ENCODE measurements at regions not wholly inside any gene's neighbourhood (a gene's known extent, or its start where the extent isn't known, plus 50 kb on each side); places are given as distances from the start of the nearest gene placed in this dataset.
"Not testable (repeated sequence)": the region's sequence is repeated elsewhere in the genome, so short reads cannot be mapped to it uniquely, and the experiment has no call there.

DNA sequence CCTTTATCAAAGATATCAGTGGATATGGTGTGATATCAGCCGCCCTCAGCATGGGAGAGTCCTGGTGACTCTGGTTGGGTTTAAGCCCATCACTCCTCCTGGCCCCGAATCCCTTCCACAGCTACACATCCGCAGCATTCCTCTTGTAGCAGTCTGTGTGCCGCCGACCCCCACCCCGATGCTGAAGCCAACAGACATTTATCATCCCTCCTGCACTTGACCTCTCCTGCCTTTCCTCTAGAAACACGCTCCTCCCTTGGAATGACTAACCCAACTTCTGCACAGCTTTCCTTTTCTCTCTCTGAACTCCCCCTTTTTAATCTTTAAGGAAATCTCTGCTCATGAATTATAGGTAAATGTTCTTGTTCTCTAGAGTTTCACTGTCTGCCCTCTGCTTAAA is 250.9 kb upstream of the FOXN3 start:
- no peak for DNase-seq

DNA sequence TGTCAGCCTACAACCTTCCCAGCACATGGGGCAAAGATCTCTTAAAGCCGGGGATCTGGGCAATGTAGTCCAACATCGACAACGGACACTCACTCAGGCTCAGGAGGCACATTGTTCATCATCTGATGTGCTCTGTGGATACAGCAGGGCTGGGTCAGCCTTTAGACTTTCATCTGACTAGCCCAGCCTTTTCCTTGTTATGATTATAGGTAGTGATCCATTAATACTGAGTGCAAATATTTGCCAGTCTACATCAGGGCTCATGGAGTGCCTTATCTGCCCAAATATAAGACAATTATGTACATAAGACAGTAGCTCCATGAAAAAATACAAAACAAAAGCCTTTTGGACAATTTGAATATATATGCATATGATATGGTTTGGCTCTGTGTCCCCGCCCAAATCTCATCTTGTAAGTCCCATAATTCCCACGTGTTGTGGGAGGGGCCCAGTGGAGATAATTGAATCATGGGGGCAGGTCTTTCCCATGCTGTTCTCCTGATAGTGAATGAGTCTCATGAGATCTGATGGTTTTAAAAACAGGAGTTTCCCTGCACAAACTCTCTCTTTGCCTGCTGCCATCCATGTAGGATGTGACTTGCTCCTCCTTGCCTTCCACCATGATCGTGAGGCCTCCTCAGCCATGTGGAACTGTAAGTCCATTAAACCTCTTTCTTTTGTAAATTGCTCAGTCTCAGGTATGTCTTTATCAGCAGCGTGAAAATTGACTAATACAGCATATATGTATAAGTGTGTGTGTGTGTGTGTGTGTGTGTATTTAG is 248.5 kb upstream of the FOXN3 start:
- not testable (repeated sequence) for ATAC-seq (replicated peaks); DNase-seq; H3K4me3 Mint-ChIP-seq; H3K36me3 Mint-ChIP-seq (ENCODE audit: insufficient read depth); H3K27me3 Mint-ChIP-seq; H3K9me3 Mint-ChIP-seq; H3K27ac Mint-ChIP-seq; H3K4me1 Mint-ChIP-seq (ENCODE audit: low read depth in 2 of 2)

More for the DNA sequence above, 250.9 kb upstream of the FOXN3 start:
- Mint-ChIP-seq H3K36me3 (ENCODE audit: insufficient read depth) (no peaks in the 10 kb centered on the region), H3K27me3 (no peaks in the 10 kb centered on the region), H3K4me1 (ENCODE audit: low read depth in 2 of 2) (peaks cover 5 to 6% of the 10 kb centered on the region in 2 donors), H3K27ac (no peak overlapping the region), H3K9me3 (peaks cover 0 to 2% of the 10 kb centered on the region in 2 donors), H3K4me3 (no peak overlapping the region)
- ATAC-seq (replicated peaks), result no peak

GRCh38 chr14:89661392-89661791 is 244.4 kb upstream of the FOXN3 start:
- no peak for ATAC-seq (replicated peaks)
- H3K9me3 Mint-ChIP-seq, result peaks cover 0 to 2% of the 10 kb centered on the region in 2 donors
- no peaks in the 10 kb centered on the region for H3K36me3 Mint-ChIP-seq (ENCODE audit: insufficient read depth)
- H3K4me1 Mint-ChIP-seq (ENCODE audit: low read depth in 2 of 2), result peaks cover 3 to 4% of the 10 kb centered on the region in 2 donors
- no peak overlapping the region for H3K27ac Mint-ChIP-seq
- H3K4me3 Mint-ChIP-seq, result no peak overlapping the region
- DNase-seq, result no peak
- H3K27me3 Mint-ChIP-seq, result no peaks in the 10 kb centered on the region

GRCh38 chr14:89660625-89661233 is 243.7 kb upstream of the FOXN3 start:
- H3K27ac Mint-ChIP-seq; H3K4me3 Mint-ChIP-seq; H3K9me3 Mint-ChIP-seq; H3K27me3 Mint-ChIP-seq; DNase-seq; H3K4me1 Mint-ChIP-seq (ENCODE audit: low read depth in 2 of 2); H3K36me3 Mint-ChIP-seq (ENCODE audit: insufficient read depth); ATAC-seq (replicated peaks): not testable (repeated sequence)

DNA sequence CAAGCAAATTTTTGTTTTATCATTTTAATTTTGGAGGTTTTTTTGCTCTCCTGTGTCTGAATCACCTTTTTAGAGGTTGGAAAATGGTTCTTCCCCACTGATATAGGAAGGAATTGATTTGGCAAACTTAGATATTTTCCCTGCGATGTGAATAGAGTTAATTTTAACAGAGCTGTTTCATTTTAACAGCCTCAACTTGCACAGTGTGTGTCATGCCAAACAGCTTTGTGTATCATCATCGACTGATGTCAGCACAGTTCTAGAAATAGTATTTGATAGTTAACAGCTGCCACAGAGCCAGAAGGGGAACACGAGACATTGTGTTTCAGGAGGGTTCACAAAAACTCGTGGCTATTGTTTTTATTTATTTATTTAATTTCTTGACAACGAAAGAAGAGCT is 243.1 kb upstream of the FOXN3 start:
- Mint-ChIP-seq H3K27ac (no peak overlapping the region), H3K4me3 (no peak overlapping the region), H3K27me3 (no peaks in the 10 kb centered on the region), H3K4me1 (ENCODE audit: low read depth in 2 of 2) (peaks cover 3 to 6% of the 10 kb centered on the region in 2 donors), H3K36me3 (ENCODE audit: insufficient read depth) (no peaks in the 10 kb centered on the region), H3K9me3 (no peaks in the 10 kb centered on the region)
- DNase-seq, result no peak
- no peak for ATAC-seq (replicated peaks)

- Mint-ChIP-seq H3K4me1 (ENCODE audit: low read depth in 2 of 2) (peaks cover 3 to 6% of the 10 kb centered on the region in 2 donors), H3K9me3 (no peaks in the 10 kb centered on the region), H3K4me3 (no peak overlapping the region), H3K27ac (peak overlapping the region in 1 of 2 donors; percentile 16), H3K36me3 (ENCODE audit: insufficient read depth) (no peaks in the 10 kb centered on the region), H3K27me3 (no peaks in the 10 kb centered on the region)
- ATAC-seq (replicated peaks) (no peak), DNase-seq (no peak)
Measured at GRCh38 chr14:89658977-89659670, 242.1 kb upstream of the FOXN3 start.

DNA sequence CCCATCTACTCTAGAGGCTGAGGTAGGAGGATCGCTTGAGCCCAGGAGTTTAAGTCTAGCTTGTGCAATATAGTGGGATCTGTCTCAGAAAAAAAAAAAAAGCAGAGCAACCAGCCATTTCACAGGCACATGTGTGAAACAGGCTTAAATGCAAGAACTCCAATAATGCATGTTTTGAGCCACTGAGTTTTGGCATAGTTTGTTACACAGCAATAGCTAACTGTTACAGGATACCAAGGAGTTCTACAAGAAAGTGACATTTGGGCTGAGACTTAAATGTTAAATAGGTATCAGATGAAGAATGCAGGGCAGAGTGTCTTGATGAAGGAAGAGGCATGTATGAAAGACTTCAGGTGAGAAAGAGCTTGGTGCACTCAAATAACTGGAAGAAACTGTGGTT is 240.0 kb upstream of the FOXN3 start:
- Mint-ChIP-seq H3K27me3 (no peaks in the 10 kb centered on the region), H3K9me3 (no peaks in the 10 kb centered on the region), H3K36me3 (ENCODE audit: insufficient read depth) (no peaks in the 10 kb centered on the region), H3K27ac (no peak overlapping the region), H3K4me3 (no peak overlapping the region), H3K4me1 (ENCODE audit: low read depth in 2 of 2) (peaks cover 3 to 4% of the 10 kb centered on the region in 2 donors)
- ATAC-seq (replicated peaks) (no peak), DNase-seq (no peak)

- peaks cover 3 to 7% of the 10 kb centered on the region in 2 donors for H3K4me1 Mint-ChIP-seq (ENCODE audit: low read depth in 2 of 2)
- ATAC-seq (replicated peaks) (no peak), DNase-seq (no peak)
- H3K9me3 Mint-ChIP-seq, result no peaks in the 10 kb centered on the region
- no peak overlapping the region for H3K4me3 Mint-ChIP-seq
- H3K27me3 Mint-ChIP-seq, result no peaks in the 10 kb centered on the region
- H3K27ac Mint-ChIP-seq, result no peak overlapping the region
- H3K36me3 Mint-ChIP-seq (ENCODE audit: insufficient read depth), result no peaks in the 10 kb centered on the region
Measured at GRCh38 chr14:89654998-89655397, 238.0 kb upstream of the FOXN3 start.

GRCh38 chr14:89652352-89652751 is 235.3 kb upstream of the FOXN3 start:
- Mint-ChIP-seq H3K27ac (no peak overlapping the region), H3K4me3 (no peak overlapping the region), H3K9me3 (no peaks in the 10 kb centered on the region), H3K27me3 (no peaks in the 10 kb centered on the region), H3K36me3 (ENCODE audit: insufficient read depth) (no peaks in the 10 kb centered on the region), H3K4me1 (ENCODE audit: low read depth in 2 of 2) (peaks cover 7 to 9% of the 10 kb centered on the region in 2 donors)
- DNase-seq (no peak), ATAC-seq (replicated peaks) (no peak)

DNA sequence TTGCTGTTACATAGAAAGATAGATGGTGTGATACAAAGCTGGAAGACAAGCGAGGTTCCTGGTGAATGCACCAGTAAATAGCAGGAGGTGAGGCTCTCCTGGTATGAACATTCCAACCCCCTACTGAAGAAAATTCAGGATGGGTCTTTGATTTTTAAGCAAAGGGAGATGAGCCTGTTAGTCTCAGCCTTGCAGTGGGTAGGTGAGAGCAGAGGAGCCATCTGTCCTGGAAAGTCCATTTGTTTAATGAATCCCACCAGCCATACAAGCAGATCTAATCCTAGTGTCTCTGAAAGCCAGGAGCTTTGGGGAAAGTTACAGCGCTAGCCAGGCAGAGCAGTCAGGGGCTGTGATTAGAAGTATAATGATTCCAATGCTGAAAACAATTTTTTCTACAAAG is 234.8 kb upstream of the FOXN3 start:
- peaks cover 7 to 9% of the 10 kb centered on the region in 2 donors for H3K4me1 Mint-ChIP-seq (ENCODE audit: low read depth in 2 of 2)
- ATAC-seq (replicated peaks) (no peak), DNase-seq (no peak)
- no peaks in the 10 kb centered on the region for H3K36me3 Mint-ChIP-seq (ENCODE audit: insufficient read depth)
- H3K9me3 Mint-ChIP-seq, result no peaks in the 10 kb centered on the region
- no peaks in the 10 kb centered on the region for H3K27me3 Mint-ChIP-seq
- H3K4me3 Mint-ChIP-seq, result no peak overlapping the region
- H3K27ac Mint-ChIP-seq, result no peak overlapping the region

DNA sequence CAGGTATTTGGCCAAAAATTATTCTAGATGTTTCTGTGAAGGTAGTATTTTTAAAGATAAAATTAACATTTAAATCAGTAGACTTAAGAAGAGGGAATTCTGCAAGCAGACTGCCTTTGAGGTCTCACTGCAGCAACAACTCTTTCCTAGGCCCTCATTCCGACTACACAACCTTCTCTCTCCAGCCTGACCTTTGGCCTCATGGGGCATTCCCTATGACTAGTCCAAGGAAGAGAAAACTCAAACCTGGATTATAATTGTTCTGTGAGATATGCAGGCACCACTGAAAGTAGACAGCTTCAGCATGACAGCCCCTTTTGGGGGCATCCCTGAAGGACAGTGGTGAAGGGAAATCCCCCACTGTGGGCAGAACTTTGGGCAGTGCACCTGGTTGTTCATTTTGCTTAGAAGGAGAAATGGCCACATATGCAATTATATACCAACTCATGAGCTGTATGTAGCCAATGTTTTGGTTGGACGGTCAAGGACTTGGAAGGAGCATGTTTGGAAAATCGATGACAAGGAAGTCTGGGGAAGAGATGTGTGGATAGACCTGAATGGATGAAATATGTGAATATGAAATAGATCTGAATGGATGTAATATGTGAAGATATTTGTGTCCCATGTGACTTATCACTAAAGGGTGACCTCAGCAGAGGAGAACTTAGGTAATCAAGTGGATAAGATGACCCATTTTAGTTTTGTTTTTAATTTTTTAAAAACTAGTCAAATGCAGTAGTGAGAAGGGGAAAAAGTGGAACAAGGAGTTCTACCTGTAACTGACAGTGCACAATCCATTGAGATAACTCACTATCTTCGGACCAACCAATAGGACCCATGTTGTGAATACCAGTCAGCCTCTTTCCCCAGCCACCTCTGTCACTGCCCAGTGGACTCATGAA is 233.3 kb upstream of the FOXN3 start:
- no peak overlapping the region for H3K27ac Mint-ChIP-seq
- H3K9me3 Mint-ChIP-seq, result no peaks in the 10 kb centered on the region
- no peaks in the 10 kb centered on the region for H3K27me3 Mint-ChIP-seq
- DNase-seq (no peak), ATAC-seq (replicated peaks) (no peak)
- peaks cover 1% of the 10 kb centered on the region for H3K36me3 Mint-ChIP-seq (ENCODE audit: insufficient read depth)
- peaks cover 4 to 8% of the 10 kb centered on the region in 2 donors for H3K4me1 Mint-ChIP-seq (ENCODE audit: low read depth in 2 of 2)
- H3K4me3 Mint-ChIP-seq, result no peak overlapping the region

- ATAC-seq (replicated peaks) (no peak), DNase-seq (no peak)
- peaks cover 4 to 8% of the 10 kb centered on the region in 2 donors for H3K4me1 Mint-ChIP-seq (ENCODE audit: low read depth in 2 of 2)
- H3K4me3 Mint-ChIP-seq, result no peak overlapping the region
- H3K36me3 Mint-ChIP-seq (ENCODE audit: insufficient read depth), result peaks cover 4% of the 10 kb centered on the region
- H3K27ac Mint-ChIP-seq, result no peak overlapping the region
- H3K27me3 Mint-ChIP-seq, result no peaks in the 10 kb centered on the region
- H3K9me3 Mint-ChIP-seq, result no peaks in the 10 kb centered on the region
Measured at GRCh38 chr14:89649451-89650075, 232.5 kb upstream of the FOXN3 start.

GRCh38 chr14:89648924-89649323 is 231.9 kb upstream of the FOXN3 start:
- H3K9me3 Mint-ChIP-seq, result no peaks in the 10 kb centered on the region
- ATAC-seq (replicated peaks) (no peak), DNase-seq (no peak)
- no peak overlapping the region for H3K27ac Mint-ChIP-seq
- H3K4me3 Mint-ChIP-seq, result no peak overlapping the region
- peaks cover 4% of the 10 kb centered on the region for H3K36me3 Mint-ChIP-seq (ENCODE audit: insufficient read depth)
- H3K4me1 Mint-ChIP-seq (ENCODE audit: low read depth in 2 of 2), result peaks cover 4 to 8% of the 10 kb centered on the region in 2 donors
- H3K27me3 Mint-ChIP-seq, result no peaks in the 10 kb centered on the region

Measured in effector memory CD8-positive, alpha-beta T cell (primary cell).